CD4-positive, alpha-beta memory T cell (primary cell): ENCODE measurements at regions not wholly inside any gene's neighbourhood (a gene's known extent, or its start where the extent isn't known, plus 50 kb on each side); places are given as distances from the start of the nearest gene placed in this dataset.

Experiments used
- CTCF ChIA-PET: fragments of 350-600 bp; sonication (Branson Sonifier 250); formaldehyde crosslinking; loops from one replicate; lab custom pipeline; 2021; ENCODE audit warnings: inconsistent platforms; ENCODE audit not compliant: partially characterized antibody; lab: Charles Lee
- POLR2A ChIA-PET: fragments of 350-600 bp; sonication (Branson Sonifier 250); formaldehyde crosslinking; loops from one replicate; lab custom pipeline; 2021; ENCODE audit not compliant: partially characterized antibody; lab: Charles Lee
- DNase-seq, 5 donors: peaks; one replicate each; pipeline versions ENCODE4 v3.0.0 to v3.0.0-alpha.2; 2020 to 2022; ENCODE audit warnings: mixed read lengths in 1 of 5
- H3K27ac ChIP-seq: one replicate; pipeline ENCODE4 v1.7.0; 2013; ENCODE audit warnings: low read depth, low read length
- H3K27me3 ChIP-seq: 2 replicates; pipeline ENCODE4 v1.7.0; 2013; ENCODE audit warnings: mild to moderate bottlenecking, low read length, moderate library complexity; ENCODE audit not compliant: insufficient read depth
- H3K36me3 ChIP-seq: 2 replicates; pipeline ENCODE4 v1.7.0; 2013; ENCODE audit warnings: mild to moderate bottlenecking, low read length, moderate library complexity; ENCODE audit not compliant: insufficient read depth
- H3K4me1 ChIP-seq: 2 replicates; pipeline ENCODE4 v1.7.0; 2013; ENCODE audit warnings: mild to moderate bottlenecking, low read length, moderate library complexity; ENCODE audit not compliant: insufficient read depth
- H3K4me3 ChIP-seq, 2 donors: one replicate each; pipeline ENCODE4 v1.7.0; 2013; ENCODE audit warnings: low read length in 2 of 2, mild to moderate bottlenecking in 1 of 2
- H3K9me3 ChIP-seq, 2 donors: one replicate each; pipeline ENCODE4 v1.7.0; 2013; ENCODE audit warnings: low read length in 2 of 2, control low read depth in 1 of 2; ENCODE audit not compliant: control insufficient read depth in 1 of 2
- H3K27ac Mint-ChIP-seq, 7 donors: one replicate each; pipeline ENCODE4 v1.8.0; 2020 to 2021; ENCODE audit warnings: mixed read lengths in 7 of 7, mild to moderate bottlenecking in 6 of 7, inconsistent platforms in 3 of 7, moderate library complexity in 3 of 7
- H3K27me3 Mint-ChIP-seq, 2 donors: one replicate each; pipeline ENCODE4 v1.8.0; 2020 to 2021; ENCODE audit warnings: mixed read lengths in 2 of 2
- H3K36me3 Mint-ChIP-seq, 2 donors: one replicate each; pipeline ENCODE4 v1.8.0; 2020 to 2021; ENCODE audit warnings: mixed read lengths in 2 of 2, inconsistent platforms in 1 of 2, mild to moderate bottlenecking in 1 of 2
- H3K4me1 Mint-ChIP-seq, 4 donors: one replicate each; pipeline ENCODE4 v1.8.0; 2020 to 2021; ENCODE audit warnings: mixed read lengths in 4 of 4, mild to moderate bottlenecking in 1 of 4
- H3K4me3 Mint-ChIP-seq, 8 donors: one replicate each; pipeline ENCODE4 v1.8.0; 2020 to 2021; ENCODE audit warnings: mixed read lengths in 8 of 8, mild to moderate bottlenecking in 7 of 8, moderate library complexity in 6 of 8, inconsistent platforms in 3 of 8
- H3K9me3 Mint-ChIP-seq, 8 donors: one replicate each; pipeline ENCODE4 v1.8.0; 2020 to 2021; ENCODE audit warnings: mixed read lengths in 8 of 8, mild to moderate bottlenecking in 5 of 8, inconsistent platforms in 3 of 8, moderate library complexity in 1 of 8
- intact Hi-C: fragments of 100-400 bp; cut with micrococcal nuclease; formaldehyde crosslinking; loops from one replicate; pipeline ENCODE4 v1.15.1; 2023

DNA sequence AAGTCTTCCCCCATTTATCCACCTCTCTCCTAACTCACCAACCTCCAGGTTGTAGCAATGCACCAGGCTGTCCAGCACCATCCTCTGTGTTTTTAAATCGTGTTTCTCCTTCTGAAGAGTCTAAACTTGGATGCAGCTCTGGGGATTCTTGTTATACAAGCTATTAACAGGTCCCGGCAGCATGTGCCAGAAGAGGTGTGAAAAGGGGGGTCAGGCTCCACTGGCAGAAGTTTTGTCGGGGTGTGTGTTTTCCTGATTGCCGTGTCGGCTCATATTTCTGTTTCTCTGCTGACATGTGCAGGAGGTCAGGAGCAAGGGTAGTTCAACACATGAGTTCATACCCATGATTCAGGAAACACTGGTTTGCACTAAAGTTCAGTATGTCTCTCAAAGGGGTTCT, 658.6 kb upstream of the CAMK1G start:
- Mint-ChIP-seq H3K27ac (no peak overlapping the region), H3K36me3 (no peaks in the 10 kb centered on the region), H3K4me1 (no peaks in the 10 kb centered on the region), H3K27me3 (peaks cover 3% of the 10 kb centered on the region in 2 donors), H3K9me3 (peaks cover 0 to 9% (median 2%) of the 10 kb centered on the region in 8 donors), H3K4me3 (no peak overlapping the region)
- Histone ChIP-seq H3K27ac (no peak overlapping the region), H3K9me3 (no peaks in the 10 kb centered on the region), H3K27me3 (no peaks in the 10 kb centered on the region), H3K4me1 (no peaks in the 10 kb centered on the region), H3K36me3 (no peaks in the 10 kb centered on the region), H3K4me3 (no peak overlapping the region)
- no peak for DNase-seq
- ChIA-PET CTCF (no interaction called here), POLR2A (no interaction called here)
- intact Hi-C loops = no loop called here

DNA sequence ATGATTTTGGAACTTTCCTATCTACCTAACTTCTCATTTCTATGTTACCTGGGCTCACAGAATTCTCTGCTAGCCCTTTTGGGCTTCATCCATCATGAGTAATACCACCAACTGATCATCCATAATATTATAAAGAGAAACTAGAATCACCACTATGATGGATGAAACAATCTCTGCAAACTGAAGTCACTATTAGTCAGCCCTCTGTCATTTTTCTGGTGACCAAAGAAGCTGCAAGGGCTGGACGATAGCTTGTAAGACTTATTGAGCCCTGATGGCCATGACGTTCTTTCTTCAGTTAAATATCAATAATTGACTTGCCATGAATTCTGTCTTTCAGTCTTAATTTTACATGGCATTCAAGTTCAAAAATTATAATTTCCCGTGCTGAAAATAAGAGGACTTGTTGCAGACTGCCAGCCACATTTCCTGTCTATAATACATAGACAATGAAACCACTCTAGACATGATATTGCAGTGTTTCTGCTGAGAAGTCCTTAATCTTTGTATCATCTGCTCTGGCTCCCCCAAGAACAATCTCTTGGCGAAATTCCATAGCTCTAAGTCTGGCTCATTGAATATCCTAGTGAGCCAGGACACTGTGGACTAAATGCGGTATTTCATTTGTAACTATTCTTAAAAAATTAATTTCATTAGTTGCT, 655.0 kb upstream of the CAMK1G start:
- intact Hi-C loops = no loop called here
- peaks cover 3% of the 10 kb centered on the region in 2 donors for H3K27me3 Mint-ChIP-seq
- H3K4me1 Mint-ChIP-seq = no peaks in the 10 kb centered on the region
- H3K9me3 Mint-ChIP-seq = peaks cover 0 to 9% (median 2%) of the 10 kb centered on the region in 8 donors
- H3K4me1 ChIP-seq = no peaks in the 10 kb centered on the region
- ChIA-PET CTCF (no interaction called here), POLR2A (no interaction called here)
- no peak overlapping the region for H3K27ac Mint-ChIP-seq
- H3K27ac ChIP-seq = no peak overlapping the region
- no peak overlapping the region for H3K4me3 ChIP-seq
- H3K27me3 ChIP-seq = no peaks in the 10 kb centered on the region
- H3K4me3 Mint-ChIP-seq = no peak overlapping the region
- H3K36me3 Mint-ChIP-seq = no peaks in the 10 kb centered on the region
- H3K36me3 ChIP-seq = no peaks in the 10 kb centered on the region
- DNase-seq = no peak
- H3K9me3 ChIP-seq = no peaks in the 10 kb centered on the region

- Histone ChIP-seq H3K27me3 (no peaks in the 10 kb centered on the region), H3K9me3 (no peaks in the 10 kb centered on the region), H3K27ac (no peak overlapping the region), H3K36me3 (no peaks in the 10 kb centered on the region), H3K4me3 (no peak overlapping the region), H3K4me1 (no peaks in the 10 kb centered on the region)
- POLR2A ChIA-PET = no interaction called here
- Mint-ChIP-seq H3K4me3 (no peak overlapping the region), H3K27ac (no peak overlapping the region), H3K4me1 (no peaks in the 10 kb centered on the region), H3K36me3 (no peaks in the 10 kb centered on the region), H3K9me3 (peaks cover 0 to 9% (median 2%) of the 10 kb centered on the region in 8 donors), H3K27me3 (peaks cover 3% of the 10 kb centered on the region in 2 donors)
- CTCF ChIA-PET = no interaction called here
- DNase-seq = no peak
- intact Hi-C loops = no loop called here
Measured at GRCh38 chr1:208929575-208929974, 653.9 kb upstream of the CAMK1G start.

GRCh38 chr1:208931936-208932335, 651.6 kb upstream of the CAMK1G start:
- no peak for DNase-seq
- H3K9me3 ChIP-seq = no peaks in the 10 kb centered on the region
- Mint-ChIP-seq H3K4me1 (no peaks in the 10 kb centered on the region), H3K27me3 (no peaks in the 10 kb centered on the region), H3K4me3 (no peak overlapping the region), H3K9me3 (peaks cover 0 to 4% (median 0%) of the 10 kb centered on the region in 8 donors), H3K27ac (no peak overlapping the region), H3K36me3 (no peaks in the 10 kb centered on the region)
- intact Hi-C loops = no loop called here
- no peaks in the 10 kb centered on the region for H3K4me1 ChIP-seq
- H3K27me3 ChIP-seq = no peaks in the 10 kb centered on the region
- H3K36me3 ChIP-seq = no peaks in the 10 kb centered on the region
- ChIA-PET CTCF (no interaction called here), POLR2A (no interaction called here)
- H3K27ac ChIP-seq = no peak overlapping the region
- no peak overlapping the region for H3K4me3 ChIP-seq

GRCh38 chr1:208933984-208934525, 649.5 kb upstream of the CAMK1G start:
- ChIA-PET CTCF (no interaction called here), POLR2A (no interaction called here)
- Histone ChIP-seq H3K9me3 (no peaks in the 10 kb centered on the region), H3K36me3 (no peaks in the 10 kb centered on the region), H3K4me3 (no peak overlapping the region), H3K4me1 (no peaks in the 10 kb centered on the region), H3K27me3 (no peaks in the 10 kb centered on the region), H3K27ac (no peak overlapping the region)
- no peak overlapping the region for H3K27ac Mint-ChIP-seq
- no peak overlapping the region for H3K4me3 Mint-ChIP-seq
- H3K4me1 Mint-ChIP-seq = no peaks in the 10 kb centered on the region
- DNase-seq = no peak
- peaks cover 0 to 2% (median 0%) of the 10 kb centered on the region in 8 donors for H3K9me3 Mint-ChIP-seq
- no peaks in the 10 kb centered on the region for H3K36me3 Mint-ChIP-seq
- intact Hi-C loops = no loop called here
- H3K27me3 Mint-ChIP-seq = no peaks in the 10 kb centered on the region

DNA sequence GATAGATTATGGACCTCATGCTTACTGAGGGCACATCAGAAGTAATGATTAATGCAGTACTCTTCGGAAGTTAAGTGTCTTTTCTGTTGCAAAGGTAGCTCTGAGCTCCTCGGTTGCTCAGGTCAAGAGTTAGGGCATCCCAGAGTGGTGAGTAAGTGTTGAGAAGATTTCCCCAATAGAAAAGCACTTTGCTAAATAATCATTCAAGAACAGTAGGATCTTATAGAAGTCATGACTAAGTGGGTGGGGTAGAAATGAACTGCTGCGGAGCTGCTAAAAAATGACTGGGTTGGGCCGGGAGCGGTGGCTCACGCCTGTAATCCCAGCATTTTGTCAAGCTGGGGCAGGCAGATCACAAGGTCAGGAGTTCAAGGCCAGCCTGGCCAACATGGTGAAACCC, 648.6 kb upstream of the CAMK1G start:
- H3K4me3 Mint-ChIP-seq = no peak overlapping the region
- no peaks in the 10 kb centered on the region for H3K9me3 ChIP-seq
- CTCF ChIA-PET = no interaction called here
- H3K9me3 Mint-ChIP-seq = peaks cover 0 to 2% (median 0%) of the 10 kb centered on the region in 8 donors
- no peaks in the 10 kb centered on the region for H3K4me1 Mint-ChIP-seq
- intact Hi-C loops = no loop called here
- no peaks in the 10 kb centered on the region for H3K36me3 Mint-ChIP-seq
- no peak overlapping the region for H3K27ac ChIP-seq
- POLR2A ChIA-PET = no interaction called here
- no peak overlapping the region for H3K4me3 ChIP-seq
- no peaks in the 10 kb centered on the region for H3K36me3 ChIP-seq
- no peak overlapping the region for H3K27ac Mint-ChIP-seq
- no peaks in the 10 kb centered on the region for H3K4me1 ChIP-seq
- H3K27me3 ChIP-seq = no peaks in the 10 kb centered on the region
- DNase-seq = no peak
- H3K27me3 Mint-ChIP-seq = no peaks in the 10 kb centered on the region

DNA sequence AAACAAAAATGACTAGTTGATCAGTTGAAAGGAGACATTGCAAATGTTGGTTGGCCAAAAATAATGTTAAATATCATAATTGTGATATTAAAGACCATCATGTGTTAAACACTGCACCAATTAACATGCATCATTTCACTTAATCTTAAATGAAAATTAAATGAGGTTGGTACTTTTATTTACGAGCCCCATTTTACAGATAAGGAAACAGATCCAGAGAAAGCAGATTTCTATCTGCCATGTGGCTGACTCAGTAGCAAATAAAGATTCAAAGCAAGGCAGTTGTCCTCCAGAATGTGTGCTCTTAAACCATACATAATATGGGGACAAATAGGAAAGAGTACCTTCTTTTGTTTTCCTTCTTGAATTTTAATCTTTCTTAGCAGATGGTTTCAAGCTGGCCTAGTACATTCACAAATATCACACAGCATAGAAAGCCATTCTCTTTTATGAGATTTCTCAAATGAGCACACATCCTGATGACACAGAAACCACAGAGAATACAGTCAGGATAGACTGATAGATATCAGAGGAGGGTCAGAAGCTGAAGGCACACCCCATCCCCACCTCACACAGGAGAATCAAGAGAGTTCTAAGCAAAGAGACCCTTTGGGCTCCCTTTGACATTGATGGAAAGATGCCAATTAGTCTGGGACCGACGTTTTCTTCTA, 647.9 kb upstream of the CAMK1G start:
- no peak for DNase-seq
- Mint-ChIP-seq H3K4me3 (no peak overlapping the region), H3K9me3 (peaks cover 0 to 2% (median 0%) of the 10 kb centered on the region in 8 donors), H3K36me3 (no peaks in the 10 kb centered on the region), H3K27me3 (no peaks in the 10 kb centered on the region), H3K27ac (no peak overlapping the region), H3K4me1 (no peaks in the 10 kb centered on the region)
- ChIA-PET CTCF (no interaction called here), POLR2A (no interaction called here)
- no peak overlapping the region for H3K4me3 ChIP-seq
- no peaks in the 10 kb centered on the region for H3K27me3 ChIP-seq
- intact Hi-C loops = no loop called here
- no peak overlapping the region for H3K27ac ChIP-seq
- H3K36me3 ChIP-seq = no peaks in the 10 kb centered on the region
- no peaks in the 10 kb centered on the region for H3K9me3 ChIP-seq
- no peaks in the 10 kb centered on the region for H3K4me1 ChIP-seq
